Mesodermal cell (in vitro differentiated cells): ENCODE measurements at regions not wholly inside any gene's neighbourhood (a gene's known extent, or its start where the extent isn't known, plus 50 kb on each side); places are given as distances from the start of the nearest gene placed in this dataset.

Experiments
- H3K27ac ChIP-seq: 2 replicates; pipeline ENCODE4 v1.7.0; 2013; ENCODE audit warnings: mild to moderate bottlenecking, low read depth, low read length, moderate library complexity; ENCODE audit not compliant: severe bottlenecking
- H3K36me3 ChIP-seq: 2 replicates; pipeline ENCODE4 v1.7.1; 2013; ENCODE audit warnings: mild to moderate bottlenecking, low read length, moderate library complexity; ENCODE audit not compliant: control insufficient read depth, insufficient read depth
- H3K4me1 ChIP-seq: one replicate; pipeline ENCODE4 v1.7.1; 2013; ENCODE audit warnings: mild to moderate bottlenecking, low read length; ENCODE audit not compliant: insufficient read depth, control insufficient read depth, poor library complexity, severe bottlenecking
- H3K4me3 ChIP-seq: 2 replicates; pipeline ENCODE4 v1.7.0; 2013; ENCODE audit warnings: low read length, control low read depth, mild to moderate bottlenecking; ENCODE audit not compliant: insufficient read depth, poor library complexity, severe bottlenecking; ENCODE audit errors: extremely low read depth
- H3K9me3 ChIP-seq: 2 replicates; pipeline ENCODE4 v1.7.1; 2013; ENCODE audit warnings: mild to moderate bottlenecking, low read length, moderate library complexity; ENCODE audit not compliant: control insufficient read depth
- WGBS, 2 experiments: methylation state at CpG; one replicate each; pipeline ENCODE4 v1.1.5; 2013; ENCODE audit warnings: missing lambda C conversion rate in 2 of 2; ENCODE audit not compliant: insufficient coverage in 2 of 2; 5-methylcytosine and 5-hydroxymethylcytosine counted together

DNA sequence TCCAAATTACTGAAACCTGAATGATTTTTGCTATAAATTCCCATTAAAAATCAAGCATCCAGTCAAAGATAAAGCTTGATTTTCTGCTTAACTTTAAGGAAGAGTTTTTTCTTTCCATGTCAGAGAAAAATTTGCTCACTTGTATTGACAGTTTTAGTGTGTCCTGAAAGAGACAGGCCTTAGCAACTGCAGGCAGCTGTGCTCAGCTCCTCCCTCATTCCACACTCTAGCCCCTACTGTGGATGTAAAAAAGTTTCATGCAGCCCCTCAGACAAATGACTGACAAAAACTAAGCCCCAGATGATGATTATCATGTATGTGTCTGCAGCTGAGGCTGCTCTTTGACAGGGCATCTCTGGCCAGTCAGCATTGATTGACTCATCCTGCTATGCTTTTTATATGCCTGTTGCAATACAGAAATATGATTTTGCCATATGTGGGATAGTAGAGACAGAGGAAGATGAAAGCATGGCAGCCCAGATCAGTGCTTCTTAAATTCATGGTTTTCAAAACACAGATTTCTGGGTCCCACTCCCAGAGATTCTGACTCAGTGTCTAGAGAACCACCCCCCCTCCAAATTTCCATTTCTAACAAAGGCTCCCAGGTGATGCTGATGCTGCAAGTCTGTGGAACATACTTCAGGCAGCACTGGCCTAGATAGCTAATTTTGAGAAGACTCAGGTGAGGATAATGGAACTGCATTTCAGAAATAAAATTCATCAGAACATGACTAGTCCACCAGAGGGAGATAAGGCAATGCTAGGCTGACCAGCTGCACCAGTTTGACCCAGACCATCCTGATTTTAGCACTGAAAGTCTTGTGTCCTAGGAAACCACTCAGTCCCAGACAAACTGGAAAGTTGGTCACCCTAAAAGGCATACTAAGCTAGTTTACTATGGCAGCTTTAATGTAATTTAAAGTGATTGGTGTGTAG is 298.7 kb upstream of the KCNN2 start:
- Histone ChIP-seq H3K4me1 (no peaks in the 10 kb centered on the region), H3K27ac (no peak overlapping the region), H3K36me3 (no peaks in the 10 kb centered on the region), H3K9me3 (no peaks in the 10 kb centered on the region), H3K4me3 (no peak overlapping the region)

GRCh38 chr5:114065912-114066311 is 296.0 kb upstream of the KCNN2 start:
- 100% methylated on average over 1 of the region's 1 CpG; no CpG with 5 or more reads in 1 of the 2 experiments for WGBS, 2 experiments
- Histone ChIP-seq H3K36me3 (no peaks in the 10 kb centered on the region), H3K9me3 (no peaks in the 10 kb centered on the region)

DNA sequence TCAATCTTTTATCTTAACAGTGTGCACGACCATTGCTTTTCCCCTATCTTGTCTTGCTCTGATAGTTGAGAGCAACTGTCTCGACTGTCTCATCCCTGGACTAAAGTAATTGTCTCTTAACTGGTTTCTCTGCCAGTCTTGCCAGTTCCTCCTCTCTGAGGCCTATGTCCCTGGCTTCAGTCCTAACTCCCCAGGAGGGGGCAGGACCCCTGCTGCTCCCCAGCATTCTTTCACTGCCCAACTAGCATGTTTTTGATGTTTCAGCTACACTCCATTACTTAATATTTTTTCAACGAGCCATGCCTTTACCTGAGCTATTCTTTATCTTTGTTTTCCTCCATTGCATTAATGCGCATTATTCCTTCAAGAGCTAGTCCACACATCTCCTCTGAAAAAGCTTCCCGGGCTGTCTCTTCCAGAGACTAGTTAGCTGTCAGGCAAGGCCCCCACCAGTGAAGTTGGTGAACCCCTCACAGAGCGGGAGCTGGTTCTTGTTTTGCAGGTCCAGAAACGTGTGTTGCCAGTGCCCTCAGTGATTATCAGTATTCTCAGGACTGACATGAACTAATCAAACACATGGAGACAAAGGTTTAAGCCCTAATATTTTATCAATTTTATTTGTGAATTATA is 291.7 kb upstream of the KCNN2 start:
- Histone ChIP-seq H3K4me1 (no peaks in the 10 kb centered on the region), H3K4me3 (no peak overlapping the region), H3K9me3 (no peaks in the 10 kb centered on the region), H3K36me3 (no peaks in the 10 kb centered on the region), H3K27ac (no peak overlapping the region)
- 69 to 73% methylated on average over 5 of the region's 7 CpGs for WGBS, 2 experiments

More at GRCh38 chr5:114065912-114066311, 296.0 kb upstream of the KCNN2 start:
- H3K4me1 ChIP-seq, result no peaks in the 10 kb centered on the region
- H3K27ac ChIP-seq, result no peak overlapping the region
- H3K4me3 ChIP-seq, result no peak overlapping the region

DNA sequence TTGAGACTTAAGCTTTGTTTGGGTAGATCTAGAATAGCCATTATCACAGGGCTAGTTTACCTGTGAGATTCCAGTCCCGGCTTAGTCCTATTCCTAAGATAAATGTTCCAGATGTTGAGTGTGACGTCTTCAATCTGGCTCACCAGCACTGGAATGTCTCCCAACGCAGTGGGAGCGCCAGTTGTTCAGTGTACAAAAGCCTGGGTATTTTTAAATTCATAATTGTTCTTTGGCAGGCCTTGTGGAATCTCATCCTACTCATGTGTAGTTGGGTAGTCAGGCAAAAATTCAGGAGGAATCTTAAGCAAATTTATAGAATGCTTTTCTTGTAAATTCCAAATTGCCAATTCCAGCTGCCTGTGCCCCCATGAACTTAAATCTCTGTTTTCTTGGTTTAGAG is 272.6 kb upstream of the KCNN2 start:
- no peak overlapping the region for H3K4me3 ChIP-seq
- no peaks in the 10 kb centered on the region for H3K36me3 ChIP-seq
- WGBS, 2 experiments, result 45% methylated on average over 2 of the region's 4 CpGs; no CpG with 5 or more reads in 1 of the 2 experiments
- no peaks in the 10 kb centered on the region for H3K4me1 ChIP-seq
- peaks cover 25% of the 10 kb centered on the region for H3K9me3 ChIP-seq
- H3K27ac ChIP-seq, result no peak overlapping the region

DNA sequence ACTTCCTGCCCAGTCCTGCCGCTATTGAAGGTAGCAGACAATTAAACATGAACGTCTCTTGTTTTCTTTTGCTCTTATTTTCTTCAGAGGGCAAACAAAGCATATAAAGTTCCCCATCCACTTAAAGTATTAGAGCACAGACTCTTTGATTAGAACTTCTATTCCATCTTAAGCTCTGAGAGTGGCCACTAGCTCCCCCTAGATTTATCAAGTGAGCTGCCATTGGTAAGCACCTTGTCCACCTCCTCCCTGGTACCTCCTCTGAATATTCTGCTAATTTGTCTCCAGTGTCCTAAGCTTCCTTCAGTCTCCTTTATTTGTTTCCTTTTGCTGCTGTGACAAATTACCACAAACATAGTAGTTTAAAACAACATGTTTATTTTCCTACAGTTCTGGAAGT is 264.3 kb upstream of the KCNN2 start:
- Histone ChIP-seq H3K4me1 (no peaks in the 10 kb centered on the region), H3K27ac (no peak overlapping the region), H3K36me3 (no peaks in the 10 kb centered on the region), H3K4me3 (no peak overlapping the region), H3K9me3 (peaks cover 5% of the 10 kb centered on the region)
- WGBS, 2 experiments, result 80 to 94% methylated on average over 2 of the region's 2 CpGs

DNA sequence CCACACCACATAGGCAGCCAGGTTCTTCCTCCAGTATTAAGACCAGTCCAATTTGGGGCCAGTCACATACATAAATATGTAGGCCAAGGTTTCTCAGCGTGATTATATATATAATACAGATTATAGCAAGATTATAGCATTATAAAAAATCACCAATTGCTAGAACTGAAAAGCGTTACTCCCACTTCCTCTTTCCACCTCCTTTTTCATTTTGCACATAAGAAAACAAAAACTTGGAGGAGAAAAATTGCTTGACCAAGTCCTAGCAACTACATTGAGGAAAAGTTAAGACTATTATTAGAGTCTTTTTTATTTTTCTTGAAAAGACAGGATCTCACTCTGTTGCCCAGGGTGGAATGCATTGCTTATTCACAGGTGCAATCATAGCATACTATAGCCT is 262.7 kb upstream of the KCNN2 start:
- Histone ChIP-seq H3K4me3 (no peak overlapping the region), H3K4me1 (no peaks in the 10 kb centered on the region), H3K36me3 (no peaks in the 10 kb centered on the region), H3K9me3 (no peaks in the 10 kb centered on the region), H3K27ac (no peak overlapping the region)
- WGBS, 2 experiments, result no CpG with 5 or more reads among the region's 2 CpGs

DNA sequence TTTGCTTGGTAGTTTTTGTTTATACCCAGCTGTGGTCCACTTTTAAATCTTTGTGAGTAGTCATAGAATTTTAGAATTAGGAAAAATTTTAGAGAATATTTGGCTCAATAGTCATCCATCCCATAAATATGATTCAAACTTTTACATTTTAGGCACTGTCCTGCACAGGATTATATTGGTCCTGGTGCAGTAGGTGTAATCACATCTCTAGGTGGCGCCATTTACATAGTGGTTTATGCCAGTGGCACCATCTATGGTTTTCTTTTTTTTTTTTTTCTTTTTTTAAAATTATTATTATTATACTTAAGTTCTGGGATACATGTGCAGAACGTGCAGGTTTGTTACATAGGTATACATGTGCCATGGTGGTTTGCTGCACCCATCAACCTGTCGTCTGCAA is 260.7 kb upstream of the KCNN2 start:
- Histone ChIP-seq H3K4me3 (no peak overlapping the region), H3K36me3 (no peaks in the 10 kb centered on the region), H3K9me3 (no peaks in the 10 kb centered on the region), H3K27ac (no peak overlapping the region), H3K4me1 (no peaks in the 10 kb centered on the region)
- WGBS, 2 experiments, result no CpG with 5 or more reads among the region's 3 CpGs

DNA sequence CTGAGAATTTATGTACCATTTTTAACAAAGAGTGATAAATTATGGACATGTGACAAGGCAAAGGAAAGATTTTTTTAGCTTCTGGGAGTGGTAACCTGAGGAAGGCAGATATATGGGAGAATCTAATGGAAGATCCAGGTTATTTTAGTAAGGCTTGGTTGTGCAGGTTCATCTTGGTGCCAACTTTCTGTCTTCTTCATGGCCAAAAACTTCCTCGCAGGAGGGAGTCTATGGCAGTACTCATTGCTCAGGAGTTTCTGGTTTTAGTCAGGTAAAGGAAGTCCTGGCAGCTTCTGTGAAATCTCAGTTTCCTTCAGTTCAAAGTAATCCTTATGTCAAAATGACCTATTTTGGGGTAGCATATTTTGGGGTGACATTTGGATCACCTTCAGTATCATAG is 248.3 kb upstream of the KCNN2 start:
- Histone ChIP-seq H3K9me3 (no peaks in the 10 kb centered on the region), H3K4me3 (no peak overlapping the region), H3K27ac (no peak overlapping the region), H3K36me3 (no peaks in the 10 kb centered on the region), H3K4me1 (no peaks in the 10 kb centered on the region)
- WGBS, 2 experiments, result 100% methylated on average over 1 of the region's 1 CpG

DNA sequence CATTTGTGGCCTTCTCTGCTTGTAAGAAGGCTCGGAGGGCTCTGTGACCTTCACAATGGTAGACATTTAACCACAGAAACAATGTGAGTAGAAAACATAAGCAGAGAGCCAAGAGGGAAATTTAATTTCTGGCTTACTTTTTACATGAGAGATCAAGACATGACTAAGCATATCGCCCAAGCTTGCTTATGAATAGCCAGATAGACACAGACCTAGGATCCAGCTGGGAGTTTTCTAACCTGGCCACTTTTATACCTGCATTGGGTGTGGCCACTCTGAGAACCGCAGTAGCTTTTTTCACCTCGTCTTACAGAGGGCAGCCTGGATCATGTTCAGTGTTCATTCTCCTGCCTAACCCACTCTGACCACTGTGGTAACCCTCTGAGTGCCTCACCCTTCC is 244.9 kb upstream of the KCNN2 start:
- WGBS, 2 experiments, result 93 to 97% methylated on average over 4 of the region's 4 CpGs
- Histone ChIP-seq H3K9me3 (no peaks in the 10 kb centered on the region), H3K27ac (no peak overlapping the region), H3K4me1 (no peaks in the 10 kb centered on the region), H3K4me3 (no peak overlapping the region), H3K36me3 (no peaks in the 10 kb centered on the region)

DNA sequence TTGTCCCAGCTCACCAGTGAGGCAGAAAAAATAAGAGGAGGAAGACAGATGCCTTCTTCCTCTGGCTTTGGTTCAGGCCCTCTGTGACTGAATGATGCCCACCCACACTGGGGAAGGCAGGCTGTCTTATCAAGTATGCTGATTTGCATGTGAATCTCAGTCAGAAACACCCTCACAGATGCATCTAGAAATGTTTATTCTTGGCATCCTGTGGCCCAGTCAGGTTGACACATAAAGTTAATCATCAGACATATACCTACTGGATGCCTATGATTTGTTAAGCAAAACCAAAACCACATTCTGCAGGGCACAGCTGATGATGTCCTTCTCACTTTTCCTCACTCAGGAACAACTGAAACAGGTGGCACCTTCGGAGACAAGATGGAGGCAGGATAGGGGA is 243.4 kb upstream of the KCNN2 start:
- Histone ChIP-seq H3K4me1 (no peaks in the 10 kb centered on the region), H3K27ac (no peak overlapping the region), H3K9me3 (no peaks in the 10 kb centered on the region), H3K36me3 (no peaks in the 10 kb centered on the region), H3K4me3 (no peak overlapping the region)
- WGBS, 2 experiments, result no CpG with 5 or more reads among the region's 1 CpG

DNA sequence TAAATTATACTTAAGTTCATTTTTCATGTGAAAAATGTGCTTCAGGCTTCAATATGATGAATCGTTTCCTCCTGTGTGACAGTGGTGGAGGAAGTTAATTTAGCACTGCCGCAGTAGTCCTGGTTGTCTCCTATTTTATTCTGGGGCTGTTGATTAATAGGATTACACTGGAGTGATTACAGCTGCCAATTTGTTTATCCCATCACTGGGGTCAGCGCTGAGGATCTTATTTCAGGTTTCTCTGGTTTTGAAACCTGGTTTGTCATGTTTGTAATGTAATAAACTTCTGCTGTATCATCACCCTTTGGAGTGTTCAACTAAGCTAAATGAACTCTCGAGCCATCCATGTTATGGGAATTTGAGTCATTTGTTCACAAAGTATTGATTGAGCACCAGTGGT is 241.7 kb upstream of the KCNN2 start:
- 84 to 93% methylated on average over 3 to 4 of the region's 4 CpGs for WGBS, 2 experiments
- Histone ChIP-seq H3K36me3 (no peaks in the 10 kb centered on the region), H3K27ac (no peak overlapping the region), H3K9me3 (no peaks in the 10 kb centered on the region), H3K4me1 (no peaks in the 10 kb centered on the region), H3K4me3 (no peak overlapping the region)
